ENCODE measurements at regions not wholly inside any gene's neighbourhood (a gene's known extent, or its start where the extent isn't known, plus 50 kb on each side); places are given as distances from the start of the nearest gene placed in this dataset.

DNA sequence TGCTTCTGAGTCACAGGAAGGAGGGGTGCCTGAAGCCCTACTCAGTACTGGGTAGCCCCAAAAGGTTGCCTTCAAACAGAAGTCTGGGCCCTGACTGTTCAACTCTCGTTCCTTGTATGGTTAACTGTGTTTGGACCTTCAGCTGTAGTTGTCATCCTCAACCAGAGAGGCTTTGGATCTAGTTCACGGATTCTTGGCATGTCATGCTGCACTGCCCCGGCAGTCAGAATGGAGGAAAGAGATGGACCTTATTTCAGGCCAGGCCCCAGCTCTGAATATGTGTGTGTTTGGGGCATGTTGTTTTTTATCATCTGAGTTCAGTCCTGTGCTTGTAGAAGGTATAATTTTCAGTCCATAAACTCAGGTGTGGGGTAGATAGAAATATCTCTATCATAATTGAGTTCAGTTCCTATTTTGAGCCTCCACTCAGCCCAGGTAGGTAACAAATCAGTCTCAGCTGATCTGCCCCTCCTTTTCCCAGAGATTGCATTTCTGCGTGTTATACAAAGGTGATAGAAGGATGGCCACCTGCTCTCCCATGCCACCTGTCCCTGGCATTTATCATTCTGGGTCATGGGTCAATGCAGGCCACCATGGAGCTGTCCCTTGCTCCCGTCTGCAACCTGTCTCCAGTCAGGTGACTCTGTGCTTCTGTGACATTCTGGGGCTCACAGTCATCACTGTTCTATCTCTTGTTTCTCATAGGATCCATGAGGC, 127.5 kb upstream of the CPEB4 start:
- Mint-ChIP-seq H3K27ac (no peak overlapping the region), H3K27me3 (peaks cover 22 to 35% of the 10 kb centered on the region in 2 donors), H3K36me3 (ENCODE audit: insufficient read depth) (no peaks in the 10 kb centered on the region), H3K9me3 (no peaks in the 10 kb centered on the region), H3K4me3 (no peak overlapping the region), H3K4me1 (ENCODE audit: low read depth in 2 of 2) (no peaks in the 10 kb centered on the region)
- ATAC-seq (replicated peaks) (no peak), DNase-seq (no peak)

DNA sequence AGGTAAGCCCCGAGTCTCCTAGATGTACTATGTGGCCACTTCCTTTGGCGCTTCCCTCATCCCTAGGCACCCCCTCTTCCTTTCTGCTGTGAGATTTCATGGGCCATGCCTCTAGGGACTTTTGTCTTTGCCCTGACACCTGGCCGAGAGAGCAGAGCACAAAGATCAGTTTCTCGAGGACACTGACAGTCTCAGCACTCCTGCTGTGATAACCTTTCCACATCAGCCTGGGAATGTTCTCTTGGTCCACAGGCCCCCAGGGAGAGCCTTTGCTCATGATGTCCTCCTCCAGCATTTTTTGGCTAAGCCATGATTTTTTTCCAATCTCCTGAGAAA, 127.0 kb upstream of the CPEB4 start:
- Mint-ChIP-seq H3K27me3 (peaks cover 23 to 37% of the 10 kb centered on the region in 2 donors), H3K36me3 (ENCODE audit: insufficient read depth) (no peaks in the 10 kb centered on the region), H3K4me3 (no peak overlapping the region), H3K27ac (no peak overlapping the region), H3K4me1 (ENCODE audit: low read depth in 2 of 2) (no peaks in the 10 kb centered on the region), H3K9me3 (no peaks in the 10 kb centered on the region)
- DNase-seq (no peak), ATAC-seq (replicated peaks) (no peak)

DNA sequence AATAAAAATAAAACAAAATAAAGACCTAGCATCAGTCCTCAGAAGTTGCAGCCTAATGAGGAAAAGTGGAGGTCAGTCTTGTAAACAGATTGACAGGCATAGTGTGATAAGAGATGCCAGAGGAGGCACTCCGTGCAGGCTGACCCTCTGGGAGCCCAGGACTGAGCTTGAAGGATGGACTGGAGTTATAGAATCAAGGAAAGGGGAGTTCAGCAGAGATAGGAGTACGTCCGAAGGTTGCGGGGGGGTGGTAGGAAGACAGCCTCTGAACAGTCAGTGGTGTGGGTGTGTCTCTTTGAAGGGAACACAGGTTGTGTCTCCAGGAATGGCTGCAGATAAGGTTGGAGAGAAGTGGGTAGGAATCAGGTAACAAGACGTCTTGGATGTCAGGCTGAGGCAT, 126.1 kb upstream of the CPEB4 start:
- Mint-ChIP-seq H3K27me3 (peaks cover 27 to 41% of the 10 kb centered on the region in 2 donors), H3K4me1 (ENCODE audit: low read depth in 2 of 2) (no peaks in the 10 kb centered on the region), H3K4me3 (no peak overlapping the region), H3K36me3 (ENCODE audit: insufficient read depth) (no peaks in the 10 kb centered on the region), H3K9me3 (no peaks in the 10 kb centered on the region), H3K27ac (no peak overlapping the region)
- DNase-seq = no peak
- no peak for ATAC-seq (replicated peaks)

DNA sequence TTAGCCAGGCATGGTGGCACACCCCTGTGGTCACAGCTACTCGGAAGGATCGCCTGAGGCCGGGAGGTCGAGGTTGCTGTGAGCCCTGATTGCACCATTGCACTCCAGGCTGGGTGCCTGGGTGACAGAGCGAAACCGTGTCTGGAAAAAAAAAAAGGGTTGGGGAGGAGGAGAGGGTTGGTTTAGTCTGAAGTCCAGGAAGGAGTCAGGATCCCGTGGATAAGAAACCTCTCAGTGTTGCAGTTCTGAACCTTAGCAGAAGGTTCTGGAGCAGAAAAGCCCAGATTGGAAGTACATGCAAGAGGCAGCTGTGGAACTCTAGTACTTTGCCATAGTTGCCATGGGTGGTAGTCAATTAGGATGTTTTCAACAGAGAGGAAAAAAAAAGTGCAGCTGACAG, 125.2 kb upstream of the CPEB4 start:
- H3K36me3 Mint-ChIP-seq (ENCODE audit: insufficient read depth) = no peaks in the 10 kb centered on the region
- no peak overlapping the region for H3K4me3 Mint-ChIP-seq
- H3K27ac Mint-ChIP-seq = no peak overlapping the region
- no peak for DNase-seq
- H3K9me3 Mint-ChIP-seq = no peaks in the 10 kb centered on the region
- H3K4me1 Mint-ChIP-seq (ENCODE audit: low read depth in 2 of 2) = no peaks in the 10 kb centered on the region
- peaks cover 27 to 41% of the 10 kb centered on the region in 2 donors for H3K27me3 Mint-ChIP-seq
- no peak for ATAC-seq (replicated peaks)

DNA sequence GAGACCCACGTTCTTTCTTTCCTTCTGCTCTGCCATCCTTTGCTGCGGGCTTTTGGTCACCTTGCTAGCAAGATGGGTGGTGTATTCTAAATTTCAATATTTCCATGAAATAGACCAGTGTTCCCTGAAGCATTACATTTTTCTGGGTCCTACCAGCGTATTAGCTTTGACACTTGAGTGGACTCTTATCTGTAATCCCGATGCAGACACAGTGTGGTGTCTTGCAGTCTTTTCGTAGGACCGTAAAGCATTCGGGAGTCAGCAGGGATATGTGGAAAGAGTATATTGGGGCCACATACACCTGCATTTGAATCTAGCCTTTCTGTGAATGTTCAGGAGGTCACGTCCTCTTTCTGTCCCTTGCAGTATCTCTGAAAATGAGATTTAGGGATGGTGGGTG, 124.7 kb upstream of the CPEB4 start:
- Mint-ChIP-seq H3K9me3 (no peaks in the 10 kb centered on the region), H3K36me3 (ENCODE audit: insufficient read depth) (no peaks in the 10 kb centered on the region), H3K27me3 (peaks cover 27 to 41% of the 10 kb centered on the region in 2 donors), H3K4me3 (no peak overlapping the region), H3K27ac (no peak overlapping the region), H3K4me1 (ENCODE audit: low read depth in 2 of 2) (no peaks in the 10 kb centered on the region)
- no peak for DNase-seq
- no peak for ATAC-seq (replicated peaks)

DNA sequence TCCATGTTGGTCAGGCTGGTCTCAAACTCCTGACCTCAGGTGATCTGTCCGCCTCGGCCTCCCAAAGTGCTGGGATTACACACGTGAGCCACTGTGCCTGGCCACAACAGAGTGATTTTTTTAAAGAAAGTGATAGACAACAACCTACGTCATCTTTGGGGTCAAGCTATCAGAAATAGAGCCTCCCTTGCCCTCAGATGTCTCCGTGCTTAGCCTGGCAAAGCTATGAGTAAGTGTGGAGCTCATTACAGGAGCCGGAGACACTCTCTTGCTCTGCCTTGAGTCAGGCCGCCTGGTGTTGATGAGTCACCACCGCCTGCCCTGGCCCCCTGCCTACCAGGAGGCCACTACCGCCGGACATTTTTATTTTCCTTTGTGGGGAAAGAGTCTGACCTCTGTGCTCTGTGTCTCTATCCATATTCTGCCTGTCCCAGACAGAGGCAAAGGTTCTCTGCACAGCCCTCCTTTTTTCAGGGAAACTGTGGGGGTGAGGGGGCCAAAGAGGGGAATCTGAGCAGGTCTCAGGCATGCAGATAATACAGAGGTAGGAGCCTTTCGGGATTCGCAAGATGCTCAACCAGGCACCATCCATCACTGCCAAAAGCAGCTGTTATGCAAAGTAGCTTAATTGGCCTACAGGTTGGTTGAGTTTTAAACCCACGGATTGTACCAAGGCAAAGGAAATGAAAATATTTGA, 123.7 kb upstream of the CPEB4 start:
- Mint-ChIP-seq H3K27me3 (peaks cover 27 to 41% of the 10 kb centered on the region in 2 donors), H3K4me1 (ENCODE audit: low read depth in 2 of 2) (no peaks in the 10 kb centered on the region), H3K27ac (no peak overlapping the region), H3K36me3 (ENCODE audit: insufficient read depth) (no peaks in the 10 kb centered on the region), H3K9me3 (no peaks in the 10 kb centered on the region), H3K4me3 (no peak overlapping the region)
- DNase-seq = no peak
- ATAC-seq (replicated peaks) = no peak

DNA sequence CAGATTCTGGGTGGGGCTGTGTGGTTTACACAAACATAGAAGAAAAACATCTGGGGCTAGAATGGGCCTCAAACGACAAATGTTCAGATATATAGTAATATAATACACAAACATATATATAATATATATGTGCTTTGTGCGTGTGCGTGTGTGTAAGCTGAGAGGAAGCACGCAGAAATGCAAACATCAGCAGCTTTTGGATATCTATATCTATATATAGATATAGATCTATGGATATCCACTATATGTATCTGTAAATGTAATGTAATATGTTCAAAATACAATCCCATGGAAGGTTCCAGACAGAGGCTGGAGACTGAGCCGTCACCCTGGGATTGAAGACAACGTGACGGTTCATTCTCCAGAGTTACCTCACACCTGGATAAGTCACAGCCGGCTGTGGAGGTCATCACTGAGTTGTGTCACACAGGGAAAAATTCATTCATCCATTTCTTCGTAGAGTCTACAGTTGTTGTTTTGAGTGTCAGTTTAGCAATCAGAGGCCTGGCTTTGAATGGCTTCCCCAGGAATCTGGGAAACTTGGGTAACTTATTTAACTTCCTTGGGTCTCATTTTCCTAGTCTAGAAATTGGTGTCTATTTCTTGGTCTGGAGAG, 123.0 kb upstream of the CPEB4 start:
- no peak overlapping the region for H3K4me3 Mint-ChIP-seq
- H3K9me3 Mint-ChIP-seq = no peaks in the 10 kb centered on the region
- DNase-seq = no peak
- H3K27me3 Mint-ChIP-seq = peaks cover 33 to 41% of the 10 kb centered on the region in 2 donors
- no peak for ATAC-seq (replicated peaks)
- H3K4me1 Mint-ChIP-seq (ENCODE audit: low read depth in 2 of 2) = no peaks in the 10 kb centered on the region
- H3K36me3 Mint-ChIP-seq (ENCODE audit: insufficient read depth) = no peaks in the 10 kb centered on the region
- H3K27ac Mint-ChIP-seq = no peak overlapping the region

DNA sequence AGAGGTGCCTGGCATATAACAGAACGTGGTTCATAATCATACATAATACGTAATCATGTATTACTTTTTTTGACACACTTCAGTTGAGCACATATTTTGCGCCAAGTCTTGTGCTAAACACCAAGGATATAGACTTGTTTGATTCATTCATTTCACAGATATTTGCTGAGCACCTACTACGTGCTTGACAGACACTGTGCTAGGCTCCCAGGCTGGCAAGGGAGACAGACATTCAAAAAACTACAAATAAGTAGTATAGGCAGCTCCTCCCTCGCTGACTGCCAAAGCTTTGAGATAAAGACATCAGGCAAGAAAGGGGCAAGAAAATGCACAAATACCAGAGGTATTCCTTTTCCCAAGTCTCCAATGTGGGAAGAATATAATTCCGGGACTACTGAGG, 122.5 kb upstream of the CPEB4 start:
- peaks cover 33 to 36% of the 10 kb centered on the region in 2 donors for H3K27me3 Mint-ChIP-seq
- no peaks in the 10 kb centered on the region for H3K9me3 Mint-ChIP-seq

DNA sequence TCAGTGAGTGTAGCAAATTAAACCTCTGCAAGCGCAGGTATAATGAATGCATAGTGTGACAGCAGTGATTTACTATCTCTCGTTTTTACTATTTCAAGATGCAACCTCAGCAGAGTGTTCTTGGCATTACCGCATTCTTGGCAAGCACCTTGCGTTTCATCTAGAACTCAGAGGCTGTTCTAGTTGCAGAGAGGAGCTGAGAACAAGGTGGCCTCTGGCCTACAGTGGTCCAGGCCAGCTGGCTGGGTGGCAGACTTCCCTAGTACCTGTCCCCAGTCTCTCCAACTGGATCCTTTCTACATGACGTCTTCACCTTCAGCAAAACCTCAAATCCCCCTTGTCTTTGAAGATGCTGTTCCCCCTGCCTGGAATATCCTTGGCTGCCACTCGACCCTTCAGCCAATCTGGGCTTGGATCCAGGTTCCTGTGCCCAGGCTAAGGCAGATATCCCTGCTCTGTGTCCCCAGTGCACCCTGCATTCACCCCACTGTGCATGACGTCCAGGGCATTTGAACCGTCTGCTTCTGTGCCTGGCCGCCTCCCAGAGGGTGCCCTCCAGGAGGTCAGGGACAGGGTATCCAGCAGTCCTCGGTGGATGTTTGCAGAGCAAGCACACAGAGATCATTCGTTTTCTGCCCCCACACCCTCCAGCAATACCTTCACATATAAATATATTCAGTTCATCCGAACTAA, 120.4 kb upstream of the CPEB4 start:
- no peak overlapping the region for H3K27ac Mint-ChIP-seq

More for the DNA sequence above, 122.5 kb upstream of the CPEB4 start:
- Mint-ChIP-seq H3K4me1 (ENCODE audit: low read depth in 2 of 2) (no peaks in the 10 kb centered on the region), H3K36me3 (ENCODE audit: insufficient read depth) (no peaks in the 10 kb centered on the region), H3K4me3 (no peak overlapping the region), H3K27ac (no peak overlapping the region)
- DNase-seq (no peak), ATAC-seq (replicated peaks) (no peak)

DNA sequence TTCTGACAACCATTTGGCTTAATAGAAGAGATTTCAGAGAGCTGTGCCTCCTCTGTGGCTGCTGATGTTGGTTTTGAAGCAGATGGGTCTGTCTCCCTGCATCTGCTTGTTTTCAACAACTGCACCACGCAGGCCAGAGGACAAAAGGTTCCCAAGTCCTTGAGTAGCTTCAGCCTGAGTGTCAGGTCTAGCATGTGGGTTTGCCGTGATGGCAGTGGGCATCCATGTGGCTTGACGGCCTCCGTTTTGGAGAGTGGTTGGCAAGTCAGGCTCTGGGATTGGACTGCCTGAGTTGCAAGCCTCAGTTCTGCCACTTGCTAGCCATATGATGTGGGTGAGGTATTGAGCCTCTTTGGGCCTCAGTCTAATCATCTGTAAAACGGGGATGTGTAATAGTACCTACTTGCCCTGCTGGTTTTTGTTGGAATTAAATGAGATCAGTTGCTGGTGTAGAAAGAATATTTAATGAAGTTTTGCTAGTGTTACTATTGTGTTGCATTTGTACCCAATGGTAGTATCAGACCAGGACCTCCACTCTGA, 119.8 kb upstream of the CPEB4 start:
- Mint-ChIP-seq H3K9me3 (no peaks in the 10 kb centered on the region), H3K4me1 (ENCODE audit: low read depth in 2 of 2) (no peaks in the 10 kb centered on the region), H3K36me3 (ENCODE audit: insufficient read depth) (no peaks in the 10 kb centered on the region), H3K27me3 (peaks cover 15 to 16% of the 10 kb centered on the region in 2 donors), H3K4me3 (no peak overlapping the region), H3K27ac (no peak overlapping the region)
- DNase-seq (no peak), ATAC-seq (replicated peaks) (no peak)

More for the DNA sequence above, 120.4 kb upstream of the CPEB4 start:
- H3K9me3 Mint-ChIP-seq = no peaks in the 10 kb centered on the region
- no peak overlapping the region for H3K4me3 Mint-ChIP-seq
- H3K27me3 Mint-ChIP-seq = peaks cover 18 to 21% of the 10 kb centered on the region in 2 donors
- DNase-seq (no peak), ATAC-seq (replicated peaks) (no peak)
- no peaks in the 10 kb centered on the region for H3K36me3 Mint-ChIP-seq (ENCODE audit: insufficient read depth)
- no peaks in the 10 kb centered on the region for H3K4me1 Mint-ChIP-seq (ENCODE audit: low read depth in 2 of 2)

DNA sequence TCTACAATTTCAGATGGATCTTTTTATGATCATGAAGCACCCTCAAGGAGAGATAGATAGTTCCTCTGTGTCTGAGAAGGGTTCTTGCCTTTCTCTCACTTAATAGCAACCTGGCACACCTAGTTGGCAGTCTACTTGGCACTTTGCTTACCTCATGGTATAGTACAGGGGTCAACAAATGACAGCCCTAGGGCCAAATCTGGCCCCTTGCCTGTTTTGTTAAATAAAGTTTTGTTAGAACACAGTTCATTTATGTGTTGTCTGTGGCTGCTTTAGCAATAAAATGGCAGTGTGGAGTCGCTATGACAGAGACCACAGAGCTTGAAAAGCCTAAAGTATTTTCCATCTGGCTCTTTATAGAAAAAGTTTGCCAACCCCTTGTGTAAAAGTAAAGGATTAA, 119.3 kb upstream of the CPEB4 start:
- H3K27me3 Mint-ChIP-seq = peaks cover 11 to 14% of the 10 kb centered on the region in 2 donors

DNA sequence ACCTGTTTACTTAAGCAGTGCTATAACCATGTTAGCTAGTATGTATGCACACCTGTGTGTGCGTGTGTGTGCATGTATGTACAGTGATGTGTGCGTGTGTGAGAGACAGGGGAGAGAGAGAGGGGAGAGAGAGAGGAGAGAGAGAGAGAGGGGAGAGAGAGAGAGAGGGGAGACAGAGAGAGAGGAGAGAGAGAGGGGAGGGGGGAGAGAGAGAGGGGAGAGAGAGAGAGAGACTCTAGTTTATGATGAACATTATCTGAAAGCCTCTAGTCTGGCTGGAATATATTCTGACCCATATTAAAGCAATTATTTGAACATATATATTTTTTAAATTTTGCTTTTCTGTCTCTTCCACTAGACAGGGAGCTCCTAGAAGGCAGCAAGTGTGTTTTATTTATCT, 117.5 kb upstream of the CPEB4 start:
- no peak for DNase-seq
- H3K36me3 Mint-ChIP-seq (ENCODE audit: insufficient read depth) = no peaks in the 10 kb centered on the region
- peaks cover 13 to 17% of the 10 kb centered on the region in 2 donors for H3K27me3 Mint-ChIP-seq
- H3K4me3 Mint-ChIP-seq = no peak overlapping the region
- no peaks in the 10 kb centered on the region for H3K9me3 Mint-ChIP-seq
- peaks cover 0 to 2% of the 10 kb centered on the region in 2 donors for H3K4me1 Mint-ChIP-seq (ENCODE audit: low read depth in 2 of 2)
- ATAC-seq (replicated peaks) = no peak
- H3K27ac Mint-ChIP-seq = no peak overlapping the region

More for the DNA sequence above, 119.3 kb upstream of the CPEB4 start:
- ATAC-seq (replicated peaks) (no peak), DNase-seq (no peak)
- H3K4me1 Mint-ChIP-seq (ENCODE audit: low read depth in 2 of 2) = no peaks in the 10 kb centered on the region
- H3K4me3 Mint-ChIP-seq = no peak overlapping the region
- H3K9me3 Mint-ChIP-seq = no peaks in the 10 kb centered on the region
- no peak overlapping the region for H3K27ac Mint-ChIP-seq
- no peaks in the 10 kb centered on the region for H3K36me3 Mint-ChIP-seq (ENCODE audit: insufficient read depth)

DNA sequence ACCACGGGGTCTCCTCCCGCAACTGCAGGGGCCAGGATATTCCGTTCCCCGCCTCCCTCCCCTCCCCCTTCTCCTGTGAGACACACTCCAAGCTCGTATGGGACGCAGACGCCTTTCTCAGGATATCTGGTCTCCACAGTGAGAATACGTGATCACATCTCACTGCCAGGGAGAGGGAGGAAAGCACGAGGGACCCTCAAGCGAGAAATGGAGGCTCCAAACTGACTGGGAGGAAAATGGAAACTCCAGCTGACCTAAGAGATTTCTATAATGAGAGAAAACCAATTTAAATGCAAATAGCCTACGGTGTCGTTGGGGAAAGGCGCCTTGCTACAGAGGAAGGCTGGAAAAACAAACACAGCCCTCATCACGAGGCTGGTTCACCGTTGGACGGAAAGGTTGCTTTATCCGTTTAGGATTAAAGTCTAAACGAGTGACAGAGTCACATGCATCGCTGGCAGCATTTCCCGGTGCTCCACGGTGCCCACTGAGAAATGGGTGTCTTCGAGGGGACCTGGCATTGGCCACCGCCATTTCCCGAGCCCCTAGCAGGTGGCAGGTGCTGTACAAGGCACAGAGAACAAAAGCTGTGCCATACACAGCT, 116.9 kb upstream of the CPEB4 start:
- Mint-ChIP-seq H3K27ac (no peak overlapping the region), H3K4me1 (ENCODE audit: low read depth in 2 of 2) (peaks cover 0 to 2% of the 10 kb centered on the region in 2 donors)
- no peak for DNase-seq

More for the DNA sequence above, 116.9 kb upstream of the CPEB4 start:
- no peaks in the 10 kb centered on the region for H3K9me3 Mint-ChIP-seq
- H3K4me3 Mint-ChIP-seq = no peak overlapping the region
- no peak for ATAC-seq (replicated peaks)
- H3K36me3 Mint-ChIP-seq (ENCODE audit: insufficient read depth) = no peaks in the 10 kb centered on the region
- peaks cover 9 to 16% of the 10 kb centered on the region in 2 donors for H3K27me3 Mint-ChIP-seq
